HG02981 (cell line): ENCODE measurements at regions not wholly inside any gene's neighbourhood (a gene's known extent, or its start where the extent isn't known, plus 50 kb on each side); places are given as distances from the start of the nearest gene placed in this dataset.

Experiments used
- ATAC-seq: cut with Tn5 transposase; IDR thresholded peaks from one replicate; pipeline ENCODE4 v1.9.1; 2021; ENCODE audit warnings: mild to moderate bottlenecking, moderate library complexity; ENCODE audit not compliant: unreplicated experiment

DNA sequence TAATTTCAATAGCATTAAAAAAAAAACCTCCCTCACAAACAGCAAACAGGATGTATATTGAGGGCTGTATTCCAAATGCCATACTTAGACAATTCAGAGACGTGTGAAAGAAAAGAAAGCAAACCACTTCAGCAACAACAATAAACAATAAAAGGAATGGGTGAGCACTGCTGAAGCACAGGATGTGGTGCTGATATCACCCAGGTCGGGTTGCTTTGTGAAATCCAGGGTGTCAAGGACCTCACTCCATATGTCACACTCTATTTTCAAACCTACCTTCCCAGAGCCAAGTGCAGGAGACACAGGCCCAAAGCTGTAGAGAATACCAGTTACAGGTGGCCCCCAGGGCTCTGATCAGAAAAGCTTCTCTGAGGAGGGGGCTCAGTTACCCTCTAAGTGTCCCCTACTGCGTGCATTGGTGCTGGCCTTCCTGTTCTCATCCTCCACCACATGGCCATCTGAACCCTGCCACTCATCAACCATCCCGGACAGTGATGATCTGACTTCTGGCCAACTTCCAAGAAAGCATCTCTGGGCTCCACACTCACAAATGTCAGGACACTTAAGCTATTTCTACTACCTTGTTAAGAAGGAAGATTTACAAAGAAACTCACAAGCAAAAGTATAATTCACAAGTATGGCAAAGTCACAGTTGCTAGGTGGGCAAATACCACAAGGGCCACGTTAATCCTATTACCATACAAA, 363.0 kb downstream of the SS18 start:
- ATAC-seq, result no peak

DNA sequence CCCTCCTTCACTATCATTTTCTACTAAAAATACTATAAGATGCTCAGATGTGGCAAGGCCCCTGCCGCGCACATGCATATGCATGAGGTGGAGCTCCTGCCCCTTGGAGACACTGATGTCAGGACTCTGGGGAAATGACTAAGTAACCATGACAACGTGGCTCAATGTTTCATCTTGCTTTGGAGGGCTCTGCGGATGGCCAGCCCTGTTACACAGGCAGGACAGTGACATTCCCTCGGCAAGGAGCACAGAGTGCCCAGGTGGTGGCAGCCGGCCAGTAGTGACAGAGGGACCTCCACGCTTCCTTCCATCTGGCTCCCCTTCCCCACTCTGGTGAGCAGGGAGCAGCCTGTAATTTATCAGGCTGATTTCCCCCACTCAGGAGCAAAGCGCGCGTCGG, 364.1 kb downstream of the SS18 start:
- ATAC-seq, result no peak

DNA sequence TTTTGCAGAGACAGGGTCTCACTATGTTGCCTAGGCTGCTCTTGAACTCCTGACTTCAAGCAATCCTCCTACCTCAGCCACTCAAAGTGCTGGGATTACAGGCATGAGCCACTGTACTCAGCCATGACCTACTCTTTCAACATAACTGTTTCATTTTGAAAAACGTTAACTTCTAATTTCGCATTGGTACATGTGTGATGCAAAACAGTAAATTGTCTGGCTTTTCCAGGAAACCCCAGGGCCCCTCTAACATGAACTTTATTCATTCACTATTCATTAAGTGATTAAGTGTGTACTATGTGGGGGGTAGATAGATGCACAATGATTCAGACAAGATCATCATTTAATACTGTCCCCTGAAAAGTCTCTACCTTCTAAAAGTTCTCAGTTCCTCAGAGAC, 364.9 kb downstream of the SS18 start:
- ATAC-seq, result no peak

DNA sequence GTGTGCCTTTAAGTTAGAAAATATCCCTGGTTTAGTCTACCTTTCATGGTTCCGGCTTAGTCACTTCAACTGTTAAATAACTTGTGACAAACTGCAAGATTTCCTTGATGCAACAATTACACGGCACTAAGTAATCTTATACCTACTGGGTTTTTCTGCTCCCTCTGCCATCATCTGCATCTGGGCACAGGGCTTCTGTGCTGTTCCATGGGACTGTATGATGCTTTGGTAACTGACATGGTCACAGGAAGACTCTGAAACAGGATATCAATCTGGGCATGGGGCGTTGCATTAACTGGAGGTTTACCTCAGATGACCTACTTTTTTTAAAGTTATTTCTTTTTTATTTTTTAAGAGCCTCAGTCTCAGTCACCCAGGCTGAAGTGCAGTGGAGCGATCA, 365.4 kb downstream of the SS18 start:
- ATAC-seq, result no peak

DNA sequence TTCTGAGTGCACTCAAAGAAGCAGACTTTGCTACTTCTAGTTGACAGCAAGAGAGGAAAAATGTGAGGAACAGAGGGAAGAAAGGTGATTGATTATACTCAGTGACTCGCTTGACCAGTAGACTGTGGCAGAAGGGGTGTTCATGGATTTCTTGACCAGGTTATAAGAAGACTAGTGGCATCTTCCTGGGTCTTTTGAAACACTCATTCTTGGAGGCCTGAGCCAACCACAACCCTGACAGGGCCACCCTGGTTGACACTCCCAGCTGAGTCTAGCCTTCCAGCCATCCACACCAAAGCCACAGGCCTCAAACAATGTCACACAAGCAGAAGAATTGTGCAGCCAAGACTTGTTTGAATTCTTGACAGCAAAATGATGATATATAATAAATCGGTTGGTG, 366.3 kb downstream of the SS18 start:
- no peak for ATAC-seq

DNA sequence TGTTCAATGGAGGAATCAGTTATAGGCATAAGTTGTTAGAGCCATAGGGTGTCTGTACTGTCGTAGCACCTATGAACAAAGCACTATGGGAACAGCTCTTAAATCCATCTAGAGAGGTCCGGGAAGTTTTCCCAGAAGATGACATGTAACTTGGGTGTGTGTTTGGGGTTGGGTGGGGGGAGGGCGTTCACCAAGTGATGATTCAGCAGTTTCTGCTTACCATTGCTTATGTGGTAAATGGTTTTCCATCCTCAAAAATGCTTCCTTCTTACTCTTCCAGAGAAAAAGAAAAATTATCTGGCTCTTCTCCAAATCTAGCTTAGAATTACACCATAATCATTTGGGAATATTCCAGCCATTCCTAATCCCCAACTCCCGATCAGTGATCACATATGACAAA, 361.1 kb upstream of the ZNF521 start:
- ATAC-seq, result no peak

DNA sequence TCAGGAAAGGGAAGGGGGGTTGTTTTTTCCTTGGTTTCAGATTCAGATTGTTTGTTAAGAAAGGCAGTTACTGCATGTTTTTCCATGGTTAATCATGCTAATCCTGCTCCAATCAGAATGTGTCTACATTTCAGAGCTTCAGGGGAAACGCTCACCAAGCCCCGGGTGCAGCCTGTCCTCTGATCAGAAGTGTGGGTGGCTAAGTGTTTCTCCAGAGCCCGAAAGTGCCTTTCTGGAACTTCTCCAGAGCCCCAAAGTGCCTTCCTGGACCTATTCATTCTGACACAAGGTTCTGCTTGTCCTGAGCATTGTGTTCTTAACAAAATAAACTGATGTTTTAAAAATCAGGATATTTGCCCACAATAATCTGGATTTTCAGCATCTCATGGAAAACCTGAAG, 359.0 kb upstream of the ZNF521 start:
- no peak for ATAC-seq

DNA sequence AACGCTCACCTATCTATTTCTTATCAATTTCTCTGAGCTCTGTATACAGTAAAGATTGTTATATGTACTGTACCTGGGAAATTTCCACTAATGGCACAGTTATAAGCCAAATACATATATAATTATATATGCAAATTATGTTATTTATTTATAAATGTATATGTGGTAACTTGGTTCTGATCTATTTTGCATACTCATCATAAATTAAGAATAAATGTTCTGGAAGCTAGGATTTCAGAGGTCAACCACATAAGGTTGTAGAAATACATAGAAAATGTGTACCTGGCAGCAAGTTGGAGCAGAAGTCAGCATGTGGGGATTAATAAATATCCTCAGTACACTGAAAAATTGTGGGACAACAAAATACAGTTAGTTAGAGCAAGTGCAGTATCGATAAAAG, 353.7 kb upstream of the ZNF521 start:
- ATAC-seq, result no peak

DNA sequence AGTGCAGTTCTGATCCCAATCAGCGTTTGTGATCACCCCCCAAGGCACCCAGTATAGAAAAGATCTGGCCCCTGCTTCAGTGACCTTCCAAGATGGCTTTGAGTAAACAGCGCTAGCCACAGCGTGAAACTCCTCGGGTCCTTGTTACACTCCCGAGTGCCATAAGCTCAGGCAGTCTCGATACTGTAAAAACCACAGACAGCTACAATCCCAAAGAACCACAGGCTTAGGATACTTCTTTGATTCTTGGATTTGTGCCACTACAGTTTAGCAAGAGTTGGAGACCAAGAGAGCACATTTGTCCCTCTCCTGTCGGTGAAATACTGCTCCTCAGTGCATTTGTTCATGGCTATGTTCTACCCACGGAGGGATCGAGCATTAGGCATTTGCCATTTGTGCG, 352.5 kb upstream of the ZNF521 start:
- ATAC-seq, result no peak

DNA sequence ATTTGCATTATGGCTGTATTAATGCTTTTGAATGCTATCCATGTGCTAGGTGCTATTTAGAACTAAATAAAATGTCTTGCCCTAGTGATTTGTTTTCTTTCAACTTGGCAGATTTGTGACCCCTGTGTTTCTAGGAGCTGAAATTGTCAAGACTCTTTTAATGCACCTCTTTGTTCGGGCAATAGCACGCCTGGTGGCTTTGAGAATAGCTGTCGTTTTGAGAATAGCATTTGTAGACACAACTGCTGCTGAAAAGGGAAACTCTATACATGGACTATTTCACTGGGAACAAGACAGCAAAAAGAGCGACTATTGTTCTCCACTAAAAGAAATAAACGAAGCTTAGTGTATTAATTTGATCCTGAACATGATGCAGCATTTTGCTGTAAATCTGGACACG, 352.1 kb upstream of the ZNF521 start:
- no peak for ATAC-seq

DNA sequence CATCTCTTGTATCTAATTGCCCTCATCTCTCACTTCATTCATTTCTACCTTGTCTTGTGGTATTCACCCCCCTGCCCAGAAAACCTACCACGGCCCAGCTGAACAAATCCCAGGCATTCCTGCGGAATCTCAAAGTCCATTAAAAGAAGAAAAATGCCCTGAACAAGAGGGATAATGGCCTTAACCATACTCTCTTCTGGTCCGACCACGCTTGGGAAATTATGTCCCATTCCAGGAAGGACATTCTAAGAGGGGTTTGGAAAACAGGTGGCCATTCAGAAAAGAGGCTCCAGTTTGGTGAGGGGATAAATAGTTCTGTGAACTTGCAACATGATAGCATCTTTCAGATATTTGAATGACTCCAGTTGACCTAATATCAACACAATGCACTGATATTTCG, 349.9 kb upstream of the ZNF521 start:
- ATAC-seq, result no peak

DNA sequence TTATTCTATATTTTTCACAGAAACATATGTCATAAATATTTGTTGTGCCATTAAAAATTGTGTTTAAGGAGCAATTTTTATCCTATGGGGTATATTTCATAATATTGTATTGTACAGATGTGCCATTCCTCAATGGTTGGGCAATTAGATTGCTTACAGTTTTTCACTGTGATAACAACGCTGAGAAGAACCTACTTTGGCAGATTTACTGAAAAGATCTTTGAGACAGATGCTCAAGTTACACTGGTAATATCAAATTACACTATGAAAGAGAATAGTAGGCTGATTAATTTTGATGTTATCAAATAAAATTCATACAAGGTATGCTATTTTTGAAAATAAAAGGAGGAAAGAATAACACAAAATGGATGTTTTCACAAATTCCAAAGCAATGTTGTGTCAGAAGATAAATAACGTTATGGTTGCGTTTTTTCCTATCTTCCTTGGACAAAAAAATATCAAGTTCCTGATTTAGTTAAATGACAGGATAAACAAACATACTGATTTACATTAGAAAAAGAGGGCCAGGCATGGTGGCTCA, 335.1 kb upstream of the ZNF521 start:
- no peak for ATAC-seq

DNA sequence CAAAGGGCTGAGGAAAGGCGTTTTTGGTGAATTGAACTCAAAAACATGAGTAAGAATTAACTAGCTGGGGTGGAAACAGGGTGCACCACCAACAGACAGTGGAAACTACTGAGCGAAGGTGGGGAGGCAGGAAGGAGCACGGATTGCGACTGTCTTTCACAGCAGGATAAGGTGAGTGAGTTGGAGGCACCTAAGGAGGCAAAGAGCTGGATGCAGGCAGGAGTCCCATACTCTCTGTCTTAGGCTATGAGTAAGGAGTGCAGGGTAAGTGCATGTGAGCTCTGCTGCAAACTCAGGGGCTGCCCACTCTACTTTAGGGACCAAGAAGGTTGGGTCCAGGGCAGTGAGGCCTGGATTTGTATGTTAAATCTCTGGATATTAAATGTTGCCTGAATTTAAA, 333.1 kb upstream of the ZNF521 start:
- ATAC-seq, result no peak

DNA sequence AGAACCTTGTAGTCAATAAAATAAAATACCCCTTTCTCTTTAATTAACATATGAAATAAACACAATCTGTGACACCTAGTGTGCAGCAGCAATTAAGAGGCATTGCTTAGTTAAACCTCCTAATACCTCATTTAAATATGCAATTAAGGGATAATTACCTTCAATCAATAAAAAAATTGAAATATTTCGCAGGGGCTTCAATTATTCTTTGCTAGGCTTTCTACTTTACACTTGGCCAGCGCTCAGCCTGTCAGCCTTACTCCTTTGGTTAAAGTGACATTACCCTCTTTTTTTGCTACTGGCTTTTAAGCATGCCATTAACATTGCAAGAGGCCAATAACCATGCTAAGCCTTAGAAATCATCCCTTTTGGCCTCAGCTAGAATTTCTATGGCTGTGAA, 327.5 kb upstream of the ZNF521 start:
- ATAC-seq, result no peak

DNA sequence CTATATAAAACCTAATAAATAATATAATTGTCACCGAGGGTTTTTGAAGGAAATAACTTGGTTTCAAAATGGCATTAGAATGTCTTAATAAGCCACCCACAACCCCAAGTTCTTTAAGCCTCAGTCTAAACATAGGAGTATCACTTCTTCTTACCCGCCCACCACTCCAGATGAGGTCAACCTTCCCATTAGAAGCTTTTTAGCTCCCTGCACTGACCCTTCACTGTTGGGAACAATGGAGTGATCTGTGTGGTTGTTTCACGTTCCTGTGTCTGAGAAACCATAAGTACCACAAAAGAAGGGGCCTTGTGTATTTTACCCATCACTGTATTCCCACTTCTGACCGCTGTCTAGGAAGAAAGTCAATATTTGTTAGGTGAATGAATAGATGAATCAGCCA, 326.3 kb upstream of the ZNF521 start:
- no peak for ATAC-seq

DNA sequence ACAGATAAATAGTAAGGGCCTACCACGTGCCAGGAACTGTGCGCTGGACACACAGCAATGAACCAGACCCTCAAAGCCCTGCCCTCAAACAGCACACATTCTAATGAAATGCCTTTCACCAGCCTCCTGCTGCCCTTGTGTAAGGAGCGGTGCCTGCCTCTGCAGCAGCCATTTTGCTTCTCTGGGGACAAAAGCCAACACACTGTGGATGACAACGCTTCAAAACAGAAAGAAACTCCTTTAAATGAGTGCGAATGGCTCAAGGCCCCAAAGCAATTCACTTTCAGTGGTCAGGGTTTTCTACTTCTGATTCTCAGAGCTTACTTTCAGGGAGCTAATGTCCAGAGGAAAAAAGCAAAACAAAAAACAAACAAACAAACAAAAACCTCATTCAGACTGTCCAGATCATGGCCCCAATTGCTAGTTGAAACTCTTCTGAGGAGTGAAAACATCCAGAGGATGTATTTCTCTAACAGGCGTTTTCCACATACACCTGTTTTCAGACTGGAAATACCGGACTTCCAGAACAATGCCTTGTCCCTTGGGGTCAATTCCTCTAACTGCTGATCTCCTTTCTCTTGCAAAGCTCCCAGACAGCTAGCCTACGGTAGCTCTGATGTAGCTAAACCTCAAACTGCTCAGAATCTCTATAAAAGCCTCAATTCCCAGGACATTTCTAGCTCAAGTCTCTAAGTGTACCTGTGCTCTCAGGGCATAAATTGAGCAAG, 323.3 kb upstream of the ZNF521 start:
- no peak for ATAC-seq

DNA sequence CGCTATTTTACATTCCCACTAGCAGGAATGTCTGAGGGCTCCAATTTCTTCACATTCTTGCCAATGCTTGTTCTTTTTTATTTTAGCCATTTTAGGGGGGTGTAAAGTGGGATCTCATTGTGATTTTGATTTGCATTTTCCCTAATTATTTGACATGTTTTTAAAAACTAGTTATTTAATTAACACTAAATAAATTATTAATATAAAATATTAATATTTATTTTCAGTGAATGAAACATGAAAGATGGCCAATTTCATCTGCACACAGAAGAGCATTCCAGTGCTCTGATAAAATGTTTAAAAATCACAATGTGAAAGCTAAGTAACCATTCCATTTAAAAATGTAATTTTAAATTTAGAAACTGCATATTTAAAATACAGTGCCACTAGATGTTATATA, 322.2 kb upstream of the ZNF521 start:
- ATAC-seq, result no peak

DNA sequence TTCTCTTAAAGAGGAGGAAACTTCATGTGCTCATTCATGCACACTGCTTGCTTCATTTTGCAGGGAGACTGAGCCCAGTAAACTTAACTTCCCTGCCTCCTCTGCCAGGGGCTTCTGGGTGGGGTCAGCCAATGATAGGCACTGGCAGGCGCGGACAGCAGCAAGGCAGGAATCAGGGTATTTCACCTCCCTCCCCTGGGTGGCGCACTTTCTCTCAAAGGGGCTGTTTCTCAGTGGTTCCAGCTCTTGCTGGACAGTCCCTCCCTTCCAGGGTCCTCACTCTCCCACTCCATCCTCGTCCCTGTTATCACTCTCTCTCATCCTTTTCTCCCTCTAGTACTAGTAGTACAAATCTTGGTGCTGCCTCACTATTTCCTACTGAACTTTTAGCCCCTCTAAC, 320.5 kb upstream of the ZNF521 start:
- ATAC-seq, result no peak

DNA sequence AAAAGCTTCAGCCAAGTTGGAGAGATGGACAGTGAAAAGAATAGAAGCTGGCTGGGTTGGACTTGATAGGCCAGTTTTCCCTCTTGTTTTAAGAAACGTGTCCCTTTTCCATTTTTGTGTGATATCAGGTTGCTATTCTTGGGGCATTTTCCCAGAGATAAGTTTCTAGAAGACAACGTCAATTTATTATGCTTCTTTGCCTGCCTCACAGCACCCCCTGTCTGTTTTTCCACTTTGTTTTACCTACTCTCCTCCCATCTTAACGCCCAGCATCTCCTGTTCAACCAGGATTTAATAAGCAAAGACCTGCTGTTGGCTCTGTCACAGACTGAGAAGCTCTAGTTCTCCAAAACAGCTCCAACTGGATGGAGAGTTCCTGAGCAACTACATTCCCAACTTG, 317.8 kb upstream of the ZNF521 start:
- ATAC-seq, result no peak

DNA sequence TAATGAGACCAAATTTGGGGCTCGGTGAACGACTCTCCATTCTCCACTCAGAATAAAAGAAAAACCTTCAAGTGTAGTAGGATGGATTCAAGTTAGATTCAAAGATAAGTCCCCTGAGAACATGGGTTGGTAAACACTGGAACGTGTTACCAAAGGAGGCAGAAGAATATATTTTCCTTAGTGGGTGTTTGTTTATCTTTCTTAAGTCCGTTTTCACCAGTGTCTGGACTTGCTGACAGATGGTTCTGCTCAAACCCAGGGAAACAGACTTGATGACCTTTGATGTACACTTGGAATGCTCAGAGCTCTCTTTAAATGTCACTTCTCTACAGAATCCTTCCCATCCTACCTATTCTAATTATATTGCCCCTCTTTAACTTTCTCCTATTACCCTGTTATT, 310.3 kb upstream of the ZNF521 start:
- ATAC-seq, result no peak

DNA sequence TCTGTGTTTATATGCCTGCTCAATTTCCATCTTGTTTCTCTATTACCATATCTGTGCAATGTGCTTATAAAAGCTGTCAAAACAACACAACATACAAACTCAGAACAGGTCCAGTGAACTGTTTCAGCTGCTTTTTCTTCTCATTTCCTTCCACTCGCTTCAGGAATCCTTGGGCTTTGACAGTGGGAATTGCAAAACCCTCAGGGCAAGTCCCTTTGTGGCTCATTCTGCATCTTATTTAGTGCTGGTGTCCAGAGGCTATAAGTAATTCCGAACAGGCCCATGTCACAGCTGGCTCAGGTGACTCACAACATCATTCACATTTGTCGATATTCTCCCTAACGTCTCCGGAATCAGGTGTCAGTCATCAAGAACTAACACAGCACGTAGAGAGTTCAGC, 309.9 kb upstream of the ZNF521 start:
- ATAC-seq, result no peak

DNA sequence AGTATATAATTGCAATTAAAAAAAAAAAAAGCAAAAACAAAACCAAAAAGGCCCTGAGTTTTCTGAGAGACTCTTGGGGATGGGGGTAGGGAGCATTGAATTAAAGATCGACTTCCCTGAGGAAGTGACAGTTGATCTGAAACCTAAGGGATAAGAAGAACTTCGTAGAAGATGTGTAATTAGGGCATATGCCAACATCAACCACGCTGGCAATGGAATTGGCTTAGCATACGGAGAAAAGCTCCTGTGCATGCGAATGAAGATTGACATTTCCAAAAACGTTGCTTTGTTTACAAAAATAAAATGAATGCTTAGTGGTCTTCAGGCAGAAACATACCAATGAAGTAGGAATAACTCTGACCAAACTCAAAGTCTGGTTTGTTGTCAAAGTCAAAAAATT, 307.6 kb upstream of the ZNF521 start:
- ATAC-seq, result no peak

DNA sequence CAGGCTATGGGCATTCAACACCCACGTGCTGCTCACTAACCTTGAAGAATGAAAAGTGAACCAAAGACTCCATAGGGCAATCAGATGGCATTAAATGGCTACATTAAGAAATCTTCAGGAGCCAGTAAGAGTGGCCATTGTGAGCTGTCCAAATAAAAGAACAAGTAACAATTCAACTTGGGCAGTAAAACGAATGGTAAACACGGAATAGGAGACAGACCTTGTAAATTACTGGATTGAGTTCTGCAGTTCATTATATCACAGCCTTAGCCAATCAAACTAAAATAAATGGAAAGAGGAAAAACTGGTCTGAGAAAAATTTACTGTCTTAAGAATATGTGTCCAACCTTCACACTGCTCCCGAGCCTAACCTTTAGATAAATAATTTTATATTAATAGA, 306.5 kb upstream of the ZNF521 start:
- ATAC-seq, result no peak
